ENCODE measurements at regions not wholly inside any gene's neighbourhood (a gene's known extent, or its start where the extent isn't known, plus 50 kb on each side); places are given as distances from the start of the nearest gene placed in this dataset.

DNA sequence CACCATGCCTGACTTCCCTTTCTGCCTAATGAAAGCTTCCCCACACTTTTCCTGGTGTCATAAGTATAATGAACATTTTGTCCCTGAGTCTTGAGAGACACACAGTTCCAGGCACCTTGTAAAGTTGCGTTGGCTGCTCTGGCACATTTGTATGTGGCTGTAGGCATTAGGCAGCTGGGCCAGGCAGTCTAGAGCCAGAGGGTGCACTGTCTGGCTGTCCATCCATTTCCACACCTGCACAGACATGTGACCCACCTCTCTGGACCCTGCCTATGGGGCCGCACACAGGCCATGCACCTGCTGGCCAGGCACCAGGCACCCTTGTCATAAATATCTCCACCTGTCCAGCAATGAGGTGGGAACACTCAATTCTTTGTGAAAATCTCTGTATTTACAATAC lies 54.7 kb upstream of the ANTXRL start:
- Histone ChIP-seq H3K4me1 (ENCODE audit: control insufficient read depth, insufficient read depth, low read length) (no peaks in the 10 kb centered on the region), H3K9me3 (ENCODE audit: control insufficient read depth, low read length) (no peaks in the 10 kb centered on the region), H3K9ac (ENCODE audit: extremely low read depth, low read length, poor library complexity, severe bottlenecking) (no peak overlapping the region), H3K27me3 (ENCODE audit: control insufficient read depth, insufficient read depth, low read length, poor library complexity, severe bottlenecking) (no peaks in the 10 kb centered on the region), H3K4me3 (ENCODE audit: low read length) (no peak overlapping the region), H3K27ac (ENCODE audit: low read depth, low read length) (no peak overlapping the region), H3K36me3 (ENCODE audit: control insufficient read depth, insufficient read depth, low read length) (no peaks in the 10 kb centered on the region)
- no peak for TF ChIP-seq CTCF (conservative IDR thresholded peaks at IDR 0.05)
- Mint-ChIP-seq H3K36me3 (ENCODE audit: low read depth) (no peaks in the 10 kb centered on the region), H3K4me3 (no peak overlapping the region), H3K4me1 (peaks cover 11% of the 10 kb centered on the region), H3K9me3 (no peaks in the 10 kb centered on the region), H3K27ac (no peak overlapping the region), H3K27me3 (ENCODE audit: insufficient read depth) (no peaks in the 10 kb centered on the region)
- 86 to 93% methylated on average over 2 of the region's 2 CpGs for WGBS, 2 experiments (ENCODE audit: insufficient coverage in 1 of 2, insufficient read length in 1 of 2)
- peak; percentile 28 for DNase-seq

GRCh38 chr10:46232666-46233065 lies 54.1 kb upstream of the ANTXRL start:
- H3K4me1 Mint-ChIP-seq = peaks cover 11% of the 10 kb centered on the region
- H3K27ac ChIP-seq (ENCODE audit: low read depth, low read length) = no peak overlapping the region
- H3K36me3 Mint-ChIP-seq (ENCODE audit: low read depth) = no peaks in the 10 kb centered on the region
- no peaks in the 10 kb centered on the region for H3K36me3 ChIP-seq (ENCODE audit: control insufficient read depth, insufficient read depth, low read length)
- H3K9ac ChIP-seq (ENCODE audit: extremely low read depth, low read length, poor library complexity, severe bottlenecking) = no peak overlapping the region
- H3K27ac Mint-ChIP-seq = no peak overlapping the region
- H3K4me3 ChIP-seq (ENCODE audit: low read length) = no peak overlapping the region
- TF ChIP-seq CTCF (conservative IDR thresholded peaks at IDR 0.05) = no peak
- H3K27me3 Mint-ChIP-seq (ENCODE audit: insufficient read depth) = no peaks in the 10 kb centered on the region
- peak; percentile 16 for DNase-seq
- H3K9me3 ChIP-seq (ENCODE audit: control insufficient read depth, low read length) = no peaks in the 10 kb centered on the region
- H3K9me3 Mint-ChIP-seq = no peaks in the 10 kb centered on the region
- no peaks in the 10 kb centered on the region for H3K27me3 ChIP-seq (ENCODE audit: control insufficient read depth, insufficient read depth, low read length, poor library complexity, severe bottlenecking)
- H3K4me1 ChIP-seq (ENCODE audit: control insufficient read depth, insufficient read depth, low read length) = no peaks in the 10 kb centered on the region
- H3K4me3 Mint-ChIP-seq = no peak overlapping the region
- WGBS, 2 experiments (ENCODE audit: insufficient coverage in 1 of 2, insufficient read length in 1 of 2) = 85 to 100% methylated on average over 7 to 9 of the region's 9 CpGs

DNA sequence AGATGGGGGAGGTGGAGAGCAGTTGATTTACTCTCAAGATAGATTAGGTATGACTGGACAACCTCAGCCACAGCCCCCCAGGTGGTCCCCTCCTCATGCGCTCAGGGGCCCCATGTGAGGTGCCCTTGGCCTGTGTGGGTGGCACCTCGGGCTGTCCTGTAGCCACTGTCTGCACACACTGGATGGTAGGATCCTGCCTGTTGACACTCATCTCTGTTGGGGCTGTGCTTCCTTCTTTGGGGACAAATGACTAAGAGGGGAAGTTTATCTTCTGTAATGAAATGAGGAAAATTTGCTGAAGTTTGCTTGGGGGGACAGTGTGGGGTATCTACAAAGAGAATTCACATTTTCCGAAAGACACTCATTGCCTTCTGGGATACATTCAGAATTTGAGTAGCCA lies 53.6 kb upstream of the ANTXRL start:
- no peak for TF ChIP-seq CTCF (conservative IDR thresholded peaks at IDR 0.05)
- H3K4me1 ChIP-seq (ENCODE audit: control insufficient read depth, insufficient read depth, low read length) = no peaks in the 10 kb centered on the region
- Mint-ChIP-seq H3K27ac (no peak overlapping the region), H3K4me1 (peaks cover 6% of the 10 kb centered on the region), H3K36me3 (ENCODE audit: low read depth) (no peaks in the 10 kb centered on the region), H3K27me3 (ENCODE audit: insufficient read depth) (no peaks in the 10 kb centered on the region), H3K9me3 (no peaks in the 10 kb centered on the region), H3K4me3 (no peak overlapping the region)
- H3K27ac ChIP-seq (ENCODE audit: low read depth, low read length) = no peak overlapping the region
- no peak overlapping the region for H3K9ac ChIP-seq (ENCODE audit: extremely low read depth, low read length, poor library complexity, severe bottlenecking)
- peak; percentile 12 for DNase-seq
- H3K27me3 ChIP-seq (ENCODE audit: control insufficient read depth, insufficient read depth, low read length, poor library complexity, severe bottlenecking) = no peaks in the 10 kb centered on the region
- WGBS, 2 experiments (ENCODE audit: insufficient coverage in 1 of 2, insufficient read length in 1 of 2) = 90% methylated on average over 3 of the region's 3 CpGs; no CpG with 5 or more reads in 1 of the 2 experiments
- no peaks in the 10 kb centered on the region for H3K9me3 ChIP-seq (ENCODE audit: control insufficient read depth, low read length)
- H3K4me3 ChIP-seq (ENCODE audit: low read length) = no peak overlapping the region
- no peaks in the 10 kb centered on the region for H3K36me3 ChIP-seq (ENCODE audit: control insufficient read depth, insufficient read depth, low read length)

Measured in endodermal cell (in vitro differentiated cells).